Stimulated activated naive CD4-positive, alpha-beta T cell (primary cell): ENCODE measurements at regions not wholly inside any gene's neighbourhood (a gene's known extent, or its start where the extent isn't known, plus 50 kb on each side); places are given as distances from the start of the nearest gene placed in this dataset.

ENCODE experiments used
- DNase-seq, 6 experiments: peaks; one replicate each; lab custom pipeline; 2025; lab: John Stamatoyannopoulos, UW

DNA sequence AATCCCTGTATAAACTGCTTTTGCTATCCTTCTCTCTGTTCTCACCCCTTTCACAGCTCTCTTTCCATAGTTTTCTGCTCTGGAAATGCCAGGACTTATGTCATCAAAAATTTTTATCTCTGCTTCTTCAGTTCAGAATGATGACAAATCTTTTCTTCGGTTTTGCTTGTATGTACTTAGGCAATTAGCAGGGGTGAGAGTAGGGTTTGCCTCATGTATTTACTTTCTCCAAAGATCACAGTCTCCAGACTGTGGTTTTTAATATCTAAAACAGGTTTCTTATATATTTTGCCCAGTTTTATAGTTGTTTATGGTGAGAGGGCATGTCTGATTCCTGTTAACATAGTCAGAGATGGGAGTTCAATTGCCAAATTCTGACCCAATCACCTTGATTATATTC lies 235.4 kb upstream of the LYPLAL1 start:
- DNase-seq: no peak

DNA sequence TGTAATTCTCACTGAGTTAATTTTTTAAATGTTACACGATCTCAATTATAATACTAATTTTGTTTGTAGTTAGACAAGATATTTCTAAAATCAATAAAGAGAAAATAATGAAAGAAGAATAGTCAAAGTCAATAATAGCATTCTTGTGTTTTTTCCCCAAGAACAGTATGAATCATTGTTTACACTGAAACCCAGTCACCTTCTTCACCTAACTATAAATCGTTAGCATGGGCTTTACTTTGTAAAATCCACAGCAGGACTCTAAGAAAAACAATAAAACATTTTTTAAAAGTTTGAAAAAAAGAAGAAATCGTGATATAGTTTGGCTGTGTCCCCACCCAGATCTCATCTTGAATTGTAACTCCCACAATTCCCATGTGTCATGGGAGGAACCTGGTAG lies 234.6 kb upstream of the LYPLAL1 start:
- DNase-seq: no peak

DNA sequence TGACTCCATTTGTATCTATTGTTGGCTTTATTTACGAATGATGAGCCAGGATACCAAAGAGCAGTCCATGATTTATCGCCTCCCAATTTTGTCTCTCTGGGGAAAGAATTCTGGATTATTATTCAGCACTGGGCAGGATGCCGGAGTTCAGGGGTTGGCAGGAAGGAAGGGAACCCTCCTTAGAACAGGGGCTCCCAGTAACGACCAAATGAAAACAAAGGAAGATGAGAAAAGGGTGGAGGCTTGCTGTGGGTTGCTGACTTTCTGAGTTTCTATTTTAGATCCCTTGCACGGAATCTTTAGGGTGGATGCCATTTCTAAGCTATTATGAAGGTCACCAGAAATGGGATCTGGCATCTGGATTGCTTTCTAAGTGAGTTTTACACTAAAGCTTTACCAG lies 231.2 kb upstream of the LYPLAL1 start:
- DNase-seq: no peak

DNA sequence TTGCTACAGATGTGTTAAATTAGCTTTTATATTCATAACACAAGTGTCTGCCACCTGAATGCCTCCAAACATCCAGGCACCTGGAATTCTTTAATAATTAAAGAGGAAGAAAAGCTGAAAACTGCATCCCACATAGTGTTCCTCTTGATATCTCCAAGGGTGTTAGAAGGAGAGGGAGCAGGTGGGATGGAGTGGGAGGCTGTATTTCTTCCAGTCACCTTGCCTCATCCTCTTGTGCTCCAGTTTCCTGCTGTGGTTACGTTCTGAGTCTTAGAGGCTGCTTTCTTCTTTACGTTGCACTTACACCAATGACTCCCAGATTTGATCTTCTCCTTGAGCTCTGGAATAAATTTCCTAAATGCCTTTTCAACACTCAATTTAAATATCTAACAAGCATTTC lies 230.3 kb upstream of the LYPLAL1 start:
- DNase-seq: no peak

DNA sequence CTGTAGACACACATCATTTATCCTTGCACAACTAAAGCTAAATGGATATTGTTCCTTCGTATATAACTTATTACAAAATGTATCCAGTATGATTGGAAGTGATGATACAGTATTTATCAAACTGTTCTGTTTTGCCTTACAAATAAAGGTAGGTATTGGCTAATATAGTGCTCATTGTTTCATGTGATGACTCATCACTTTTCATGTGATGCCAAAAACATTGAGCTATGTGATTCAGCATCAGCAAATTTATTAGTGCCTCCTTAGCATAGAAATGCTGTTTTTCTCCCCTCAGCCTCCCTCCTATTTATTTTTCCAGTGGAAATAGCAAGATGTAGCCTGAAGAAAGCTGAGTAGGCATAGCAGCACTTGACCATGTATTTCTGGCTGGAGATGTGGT lies 228.6 kb upstream of the LYPLAL1 start:
- no peak for DNase-seq

DNA sequence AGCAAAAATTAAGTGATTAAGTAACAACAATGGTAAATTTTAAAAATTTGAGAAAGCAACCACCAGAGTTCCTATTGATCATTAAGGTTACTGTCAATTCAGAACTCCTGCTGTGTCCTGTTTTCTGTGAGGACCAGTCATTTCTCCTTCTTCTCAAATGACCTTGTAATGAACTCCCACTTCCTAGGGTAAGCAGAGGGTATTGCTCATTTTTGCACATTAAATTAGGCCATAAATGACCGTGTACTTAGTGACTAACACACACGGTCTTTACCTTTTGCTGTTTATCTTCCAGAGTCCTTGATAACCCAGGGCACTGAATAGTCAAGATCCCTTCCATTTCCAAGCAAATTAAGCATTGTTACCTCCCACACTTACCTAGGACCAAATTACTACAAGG lies 227.5 kb upstream of the LYPLAL1 start:
- no peak for DNase-seq

DNA sequence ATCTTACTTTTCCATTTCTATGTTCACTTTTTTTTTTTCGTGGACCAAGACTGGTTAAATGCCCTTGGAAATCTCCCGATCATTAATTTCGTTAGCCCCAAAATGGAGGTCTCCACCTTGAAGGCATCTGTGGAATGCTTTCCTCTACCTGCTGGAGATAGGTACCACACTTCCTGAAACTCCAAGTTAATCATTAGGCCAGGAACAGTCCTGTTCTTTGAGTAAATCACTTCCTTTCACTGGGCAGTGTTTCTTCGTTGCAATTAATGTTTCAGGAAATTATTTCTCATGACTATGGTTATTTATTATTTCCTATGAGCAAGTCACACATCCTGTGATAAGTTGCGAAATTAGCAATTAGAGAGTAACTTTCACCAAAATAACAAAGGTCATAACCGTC lies 225.2 kb upstream of the LYPLAL1 start:
- no peak for DNase-seq

DNA sequence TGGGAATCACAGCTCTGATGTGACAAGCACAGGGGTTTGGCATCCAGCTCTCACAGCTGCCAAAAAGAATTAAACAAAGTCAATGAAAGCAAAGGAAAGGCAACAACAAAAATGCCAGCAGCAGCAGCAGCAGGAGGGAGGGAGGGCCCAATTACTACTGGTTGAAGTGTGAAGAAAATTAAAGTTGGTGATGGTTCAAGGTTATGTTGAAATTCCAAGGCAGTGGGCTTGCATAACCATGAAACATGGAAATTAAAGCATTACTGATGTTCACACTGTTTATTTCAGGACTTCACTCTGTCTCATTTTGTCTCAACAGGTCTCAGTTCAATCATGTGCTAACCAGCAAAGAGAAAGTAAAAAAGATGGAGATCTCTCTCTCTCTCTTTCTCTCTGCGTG lies 220.3 kb upstream of the LYPLAL1 start:
- no peak for DNase-seq

DNA sequence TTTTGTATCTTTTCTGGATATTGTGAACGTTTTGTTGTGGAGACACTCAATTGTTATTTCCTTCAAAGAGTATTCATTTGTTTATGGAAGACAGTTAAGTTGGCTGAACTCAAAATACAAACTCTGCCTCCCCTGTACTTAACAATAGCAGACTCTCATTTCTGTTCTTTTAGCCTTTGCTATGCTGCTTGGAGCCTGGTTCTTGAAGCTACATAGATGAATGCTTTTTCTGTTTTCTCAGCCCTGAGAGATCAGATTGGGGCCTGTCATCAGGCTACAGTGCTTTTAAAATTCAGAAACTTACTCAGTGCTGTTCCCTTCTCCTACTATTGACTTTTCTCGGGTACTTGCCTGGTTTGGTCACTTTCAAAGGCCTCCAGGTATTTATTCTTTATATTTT lies 215.7 kb upstream of the LYPLAL1 start:
- DNase-seq: no peak

DNA sequence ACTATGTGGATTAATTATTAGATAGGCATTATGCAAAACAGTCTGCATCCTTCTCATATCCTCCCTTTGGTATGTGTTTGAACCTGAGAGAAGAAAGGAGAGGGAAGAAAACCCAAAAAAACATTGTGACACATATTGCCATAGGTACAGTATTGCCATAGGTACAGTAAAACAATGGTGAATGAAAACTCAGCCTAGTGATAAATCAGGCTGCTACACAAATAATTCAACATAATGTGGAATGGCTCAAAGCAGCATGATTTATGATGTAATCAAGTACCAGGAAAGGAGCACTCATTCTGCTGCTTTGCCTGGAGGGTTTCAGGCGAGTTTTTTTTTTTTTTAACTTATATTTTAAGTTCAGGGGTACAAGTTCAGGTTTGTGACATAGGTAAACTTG lies 213.9 kb upstream of the LYPLAL1 start:
- DNase-seq: no peak

DNA sequence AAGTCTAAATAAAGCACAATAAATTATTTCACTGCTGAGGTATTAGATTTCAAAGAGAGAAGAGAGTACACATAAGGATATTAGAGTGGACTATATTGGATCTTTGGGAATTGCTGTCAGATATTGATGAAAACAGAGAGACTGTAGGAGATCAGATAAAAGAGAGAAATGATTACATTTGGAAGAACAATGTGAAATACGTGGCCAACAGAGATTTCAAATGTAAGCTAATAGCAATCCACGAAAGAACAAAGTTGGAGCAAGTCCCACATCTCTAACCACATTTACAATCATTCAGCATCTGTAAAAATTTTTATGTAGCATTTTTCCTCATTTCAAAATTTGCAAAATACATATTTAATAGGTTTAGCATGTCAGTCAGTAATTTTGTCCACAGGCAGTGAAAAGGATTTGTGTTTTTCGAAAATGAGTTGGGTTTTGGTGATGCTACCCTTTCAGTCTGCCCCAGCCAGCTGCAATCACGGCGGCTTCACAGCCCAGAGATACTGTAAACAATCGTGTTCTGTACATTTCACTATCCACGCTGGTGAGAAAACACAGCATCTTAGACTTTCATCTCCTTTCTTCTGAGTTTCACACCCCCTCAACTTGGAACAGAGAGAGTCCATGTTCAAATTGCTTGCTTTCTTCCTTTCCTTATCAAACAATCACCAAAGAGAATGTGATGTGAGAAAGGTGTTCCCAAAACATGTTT lies 209.1 kb upstream of the LYPLAL1 start:
- DNase-seq: no peak

DNA sequence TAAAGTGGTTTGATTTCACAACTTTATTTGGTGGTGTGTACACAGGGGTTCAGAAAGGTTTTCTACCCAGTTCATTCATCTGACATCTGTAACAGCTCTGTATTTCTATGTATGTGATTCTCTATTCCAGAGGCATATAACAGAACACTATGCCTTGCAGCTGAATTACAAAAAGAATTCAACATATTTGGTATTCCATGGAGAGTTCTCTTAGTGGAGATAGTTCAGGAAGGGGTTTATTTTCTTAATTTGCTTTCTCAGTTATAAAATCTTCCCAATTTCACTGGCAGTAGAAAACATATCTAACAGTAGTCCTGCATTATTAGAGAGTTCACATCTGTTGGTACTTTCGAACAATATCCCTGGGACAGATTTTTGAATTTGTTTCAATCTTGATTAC lies 207.9 kb upstream of the LYPLAL1 start:
- DNase-seq: no peak

DNA sequence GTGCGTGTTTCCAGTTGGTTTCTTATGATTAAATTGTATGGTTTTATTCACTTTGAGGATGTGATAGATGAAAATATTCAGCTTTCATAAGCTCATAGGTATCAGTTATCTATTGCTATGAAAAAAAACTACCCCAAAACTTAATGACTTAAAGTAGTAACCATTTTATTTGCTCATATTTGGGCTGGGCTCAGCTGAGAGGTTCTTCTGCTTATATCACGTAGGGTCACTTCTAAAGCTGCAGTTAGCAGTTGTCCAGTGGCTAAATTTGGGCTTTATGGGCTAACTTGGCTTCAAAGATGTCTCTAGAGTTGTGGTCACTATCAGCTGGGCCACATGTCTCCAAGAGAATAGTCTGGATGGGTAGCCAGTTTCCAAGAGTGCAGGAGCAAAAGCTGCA lies 206.4 kb upstream of the LYPLAL1 start:
- DNase-seq: no peak

DNA sequence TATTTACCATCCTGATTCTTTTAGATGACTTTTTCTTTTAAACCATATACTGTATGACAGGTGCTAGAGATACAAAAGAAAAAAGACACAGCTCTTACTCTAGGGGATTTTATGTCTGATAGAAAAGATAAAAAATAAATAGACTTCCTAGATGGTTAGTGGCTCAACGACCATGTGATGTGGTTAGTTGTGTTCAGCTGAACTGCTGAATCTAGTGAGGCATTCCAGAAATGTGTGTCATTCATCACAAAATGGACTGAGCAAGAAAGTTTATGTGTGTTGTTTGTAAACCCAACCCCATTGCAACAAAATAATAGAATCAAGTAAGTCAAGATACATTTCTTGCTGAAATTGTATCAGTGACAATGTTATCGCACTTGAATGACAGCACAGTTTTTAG lies 205.8 kb upstream of the LYPLAL1 start:
- DNase-seq: no peak

DNA sequence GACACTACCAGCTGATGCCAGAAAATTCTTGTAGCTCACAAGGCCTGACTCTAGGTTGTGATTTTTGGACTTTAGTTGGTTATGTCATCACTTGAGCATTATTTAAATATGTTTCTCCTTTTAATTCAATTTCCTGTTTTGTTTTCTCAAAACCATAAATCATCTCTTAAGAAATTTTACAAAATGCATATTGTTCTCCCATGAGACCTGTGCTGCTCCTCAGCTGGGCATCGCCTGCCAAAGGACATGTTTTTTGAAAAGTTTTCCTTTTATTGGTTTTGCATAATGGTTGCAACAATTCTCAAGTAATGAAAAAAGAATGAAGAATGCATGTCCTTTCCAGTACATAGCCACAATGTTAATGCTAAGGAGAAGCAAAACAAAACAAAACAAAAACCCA lies 204.7 kb upstream of the LYPLAL1 start:
- DNase-seq: no peak

DNA sequence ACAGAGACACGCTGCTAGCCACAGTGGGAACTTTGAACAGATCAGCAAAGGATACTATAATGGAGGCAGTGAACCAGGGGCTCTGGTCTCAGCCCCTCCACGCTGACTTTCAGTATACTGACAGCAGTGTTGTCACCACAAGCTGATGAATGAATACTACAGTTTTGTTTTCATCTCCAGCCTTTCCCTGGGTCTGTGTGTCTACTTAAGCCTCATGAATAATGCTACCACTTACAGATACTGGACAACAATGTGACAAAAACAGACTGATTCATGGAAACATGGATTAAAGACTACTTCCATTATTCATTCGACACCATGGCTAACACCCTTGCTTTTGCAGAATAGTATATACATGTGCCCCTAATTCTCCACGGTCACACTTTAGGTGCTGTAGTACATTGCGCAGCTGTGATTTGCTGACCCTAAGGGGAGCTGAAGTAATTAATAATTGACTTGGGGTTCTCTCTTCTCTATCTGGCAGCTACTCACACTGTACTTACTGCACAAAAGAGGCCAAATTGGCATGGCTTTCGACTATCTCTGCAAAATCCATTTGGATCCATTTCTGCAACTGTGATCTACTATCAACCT lies 203.2 kb upstream of the LYPLAL1 start:
- DNase-seq: no peak

DNA sequence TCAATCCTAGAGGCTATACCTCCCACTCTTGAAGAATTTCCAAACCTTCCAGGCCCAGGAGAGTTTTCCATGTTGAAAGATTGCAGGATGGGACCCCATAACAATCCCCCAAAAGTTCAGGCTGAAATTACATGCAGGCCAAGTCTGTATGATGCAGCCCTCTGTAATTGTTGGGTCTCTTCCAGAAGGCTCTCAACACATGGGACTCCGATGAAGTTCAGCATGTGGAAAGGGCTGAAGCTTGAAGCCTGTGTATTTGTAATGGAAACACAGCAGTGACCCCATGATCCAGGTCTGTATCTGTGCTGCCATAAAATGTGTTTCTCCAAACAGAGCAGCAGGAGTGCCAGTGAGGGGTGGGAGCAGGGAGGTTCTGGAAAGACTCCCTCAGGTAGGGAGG lies 202.5 kb upstream of the LYPLAL1 start:
- no peak for DNase-seq

DNA sequence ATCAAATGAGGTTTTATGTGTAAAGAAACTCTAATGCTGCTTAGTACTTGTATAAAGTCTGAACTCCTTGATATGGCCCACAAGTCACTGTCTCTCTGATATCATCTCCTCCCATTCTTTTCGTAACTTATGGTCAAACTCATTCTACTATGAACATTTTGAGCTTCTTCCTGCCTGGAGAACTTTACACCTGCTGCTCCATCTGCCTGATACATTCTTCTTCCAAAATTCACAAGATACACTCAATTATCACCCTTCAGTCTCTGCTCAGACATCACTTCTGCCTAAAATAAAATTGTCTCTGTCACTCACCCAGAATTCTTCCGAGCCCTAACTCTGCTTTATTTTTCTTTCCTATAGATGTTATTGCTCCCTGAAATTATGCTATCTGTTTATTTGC lies 192.8 kb upstream of the LYPLAL1 start:
- DNase-seq: no peak

DNA sequence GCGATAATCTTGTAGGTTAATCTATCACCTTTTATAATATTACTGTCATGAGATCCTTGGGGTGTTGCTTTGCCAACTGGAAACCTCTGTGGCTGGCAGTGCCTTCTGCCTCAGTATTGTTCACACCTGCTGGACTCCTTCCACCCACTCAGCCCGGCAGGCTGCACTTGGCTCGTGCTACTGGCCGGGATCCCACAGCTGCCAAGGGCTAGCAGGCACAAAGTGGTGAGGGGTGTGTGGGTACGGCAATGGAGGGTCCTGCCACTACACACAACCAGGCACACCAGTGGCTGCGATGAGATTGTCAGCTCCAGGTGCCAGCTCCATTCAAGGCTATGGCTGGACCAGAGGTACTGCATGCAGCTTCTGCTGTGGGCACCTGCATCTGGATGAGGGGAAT lies 191.2 kb upstream of the LYPLAL1 start:
- no peak for DNase-seq

DNA sequence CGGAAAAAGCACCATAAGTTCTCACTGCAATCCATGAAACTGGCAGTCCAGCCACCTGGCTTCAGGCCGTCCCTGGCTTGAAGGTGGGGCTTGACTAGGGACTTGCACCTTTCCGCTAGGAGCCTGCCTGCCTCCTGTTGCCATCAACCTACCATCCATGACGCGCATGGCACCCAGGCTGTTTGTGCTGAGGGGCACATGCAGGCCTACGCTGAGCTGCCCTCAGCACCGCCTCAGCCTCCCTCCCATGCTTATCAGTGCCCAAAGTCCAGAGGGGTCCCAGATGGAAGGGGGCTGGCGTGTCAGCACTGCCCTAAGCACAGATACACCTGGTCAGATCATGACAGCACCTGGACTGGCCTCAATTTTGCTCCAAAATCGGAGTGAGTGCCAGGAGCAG lies 190.2 kb upstream of the LYPLAL1 start:
- DNase-seq: no peak

DNA sequence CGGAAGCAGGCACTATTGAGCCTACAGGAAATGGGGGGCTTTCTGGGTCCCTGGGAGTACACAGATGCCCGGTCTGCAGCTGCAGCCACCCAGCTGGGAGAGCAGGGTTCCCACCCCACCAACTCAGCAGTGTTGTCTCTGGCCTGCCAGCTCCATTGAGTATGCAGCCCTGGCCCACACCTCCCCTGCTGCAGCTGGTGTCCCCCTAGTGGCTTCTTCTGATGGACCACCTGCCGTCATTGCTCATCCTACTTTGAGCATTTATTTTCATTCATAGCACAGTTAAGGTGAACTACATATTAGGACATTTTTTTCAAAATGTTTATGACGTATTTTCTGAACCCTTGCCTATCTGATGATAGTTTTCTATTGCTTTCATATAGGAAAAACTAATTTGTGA lies 189.8 kb upstream of the LYPLAL1 start:
- no peak for DNase-seq

DNA sequence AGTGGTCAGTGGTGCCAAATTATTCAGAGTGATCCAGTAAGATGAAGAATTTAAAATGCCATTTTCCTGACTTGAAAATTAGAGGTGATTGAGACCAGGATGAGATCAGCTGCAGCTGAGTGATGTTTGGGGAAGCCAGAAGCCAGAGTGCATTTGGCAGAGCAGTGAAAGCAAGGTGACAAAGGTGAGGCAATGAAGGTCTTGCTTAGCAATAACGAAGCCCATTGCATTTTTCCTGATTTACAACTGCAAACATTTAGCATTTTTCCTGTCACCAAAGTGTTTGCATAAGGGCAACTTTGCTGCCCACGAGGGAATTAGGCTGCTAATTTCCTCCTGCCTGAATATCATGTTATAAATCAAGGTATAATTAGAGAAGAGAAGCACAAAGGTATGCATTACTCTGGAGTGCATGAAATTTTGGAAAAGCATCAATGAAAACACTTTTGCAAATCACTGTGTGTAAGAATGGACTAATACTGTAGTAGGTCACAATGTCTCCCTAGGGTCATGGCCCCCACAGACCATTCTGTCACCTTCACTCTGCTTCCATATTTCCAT lies 188.2 kb upstream of the LYPLAL1 start:
- DNase-seq: no peak

DNA sequence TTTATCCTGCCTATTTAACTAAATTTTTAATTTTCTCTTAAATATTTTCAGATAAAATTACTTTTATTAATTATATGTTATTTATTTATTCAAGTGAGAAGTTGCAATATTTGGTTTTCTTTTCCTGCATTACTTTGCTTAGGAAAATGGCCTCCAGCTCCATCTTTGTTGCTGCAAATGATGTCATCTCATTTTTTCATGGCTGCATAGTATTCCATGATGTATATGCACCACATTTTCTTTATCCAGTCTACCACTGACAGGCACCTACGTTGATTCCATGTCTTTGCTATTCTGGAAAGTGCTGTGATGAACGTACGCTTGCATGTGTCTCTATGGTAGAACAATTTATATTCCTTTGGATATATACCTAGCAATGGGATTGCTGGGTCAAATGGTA lies 186.9 kb upstream of the LYPLAL1 start:
- no peak for DNase-seq

DNA sequence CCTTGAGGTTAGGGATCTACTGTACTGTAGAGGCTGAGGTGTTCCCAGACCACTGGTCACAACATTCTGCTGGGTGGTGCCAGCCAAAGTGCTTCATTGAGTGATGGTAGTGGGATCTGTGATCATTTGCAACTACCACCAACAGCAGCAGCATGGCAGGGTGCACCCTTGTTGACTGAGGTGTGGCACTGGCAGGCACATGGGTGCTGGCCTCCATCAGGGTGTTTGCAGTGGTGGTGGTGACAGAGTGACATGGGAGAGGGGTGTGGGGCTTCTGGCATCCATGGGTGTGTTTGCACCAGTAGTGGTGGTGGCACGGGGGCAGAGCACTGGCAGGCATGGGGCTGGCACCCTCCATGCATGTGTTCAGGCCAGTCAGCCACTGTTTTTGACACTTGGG lies 183.7 kb upstream of the LYPLAL1 start:
- no peak for DNase-seq
